Activated CD8-positive, alpha-beta T cell treated with anti-CD3 and anti-CD28 coated beads for 36 hours (primary cell): ENCODE measurements at regions not wholly inside any gene's neighbourhood (a gene's known extent, or its start where the extent isn't known, plus 50 kb on each side); places are given as distances from the start of the nearest gene placed in this dataset.

ENCODE experiments used
- ATAC-seq: fragments of 200-7000 bp; cut with Tn5 transposase; one replicate; pipeline ENCODE4 v1.10.0; 2021; ENCODE audit warnings: mild to moderate bottlenecking, moderate library complexity
- CTCF ChIA-PET: fragments of 350-600 bp; sonication (Branson Sonifier 250); formaldehyde crosslinking; loops from one replicate; lab custom pipeline; 2021; ENCODE audit warnings: antibody characterized with exemption; lab: Charles Lee
- POLR2A ChIA-PET: fragments of 350-600 bp; sonication (Branson Sonifier 250); formaldehyde crosslinking; loops from one replicate; lab custom pipeline; 2021; ENCODE audit warnings: antibody characterized with exemption; lab: Charles Lee
- DNase-seq: peaks from one replicate; pipeline ENCODE4 v3.0.0-alpha.2; 2020
- H3K27ac Mint-ChIP-seq: one replicate; pipeline ENCODE4 v1.8.0; 2021; ENCODE audit warnings: mild to moderate bottlenecking, mixed read lengths
- H3K27me3 Mint-ChIP-seq: one replicate; pipeline ENCODE4 v1.8.0; 2021; ENCODE audit warnings: mixed read lengths
- H3K36me3 Mint-ChIP-seq: one replicate; pipeline ENCODE4 v1.8.0; 2021; ENCODE audit warnings: low read depth, mixed read lengths
- H3K4me1 Mint-ChIP-seq: one replicate; pipeline ENCODE4 v1.8.0; 2021; ENCODE audit warnings: low read depth, mixed read lengths
- H3K4me3 Mint-ChIP-seq: one replicate; pipeline ENCODE4 v1.8.0; 2021; ENCODE audit warnings: mild to moderate bottlenecking, moderate library complexity, mixed read lengths
- H3K9me3 Mint-ChIP-seq: one replicate; pipeline ENCODE4 v1.8.0; 2021; ENCODE audit warnings: mixed read lengths
- CTCF ChIP-seq: fragments of 200-600 bp; IDR thresholded peaks from one replicate; pipeline ENCODE4 v1.8.0; 2022; ENCODE audit warnings: antibody characterized with exemption, mild to moderate bottlenecking
- intact Hi-C: fragments of 100-400 bp; cut with micrococcal nuclease; formaldehyde crosslinking; loops from one replicate; pipeline ENCODE4 v1.10.0; 2022

- Mint-ChIP-seq H3K4me3 (no peak overlapping the region), H3K4me1 (peaks cover 3% of the 10 kb centered on the region)
- no peak for TF ChIP-seq CTCF
Measured at GRCh38 chr4:175946472-175947116, 119.0 kb upstream of the WDR17 start.

DNA sequence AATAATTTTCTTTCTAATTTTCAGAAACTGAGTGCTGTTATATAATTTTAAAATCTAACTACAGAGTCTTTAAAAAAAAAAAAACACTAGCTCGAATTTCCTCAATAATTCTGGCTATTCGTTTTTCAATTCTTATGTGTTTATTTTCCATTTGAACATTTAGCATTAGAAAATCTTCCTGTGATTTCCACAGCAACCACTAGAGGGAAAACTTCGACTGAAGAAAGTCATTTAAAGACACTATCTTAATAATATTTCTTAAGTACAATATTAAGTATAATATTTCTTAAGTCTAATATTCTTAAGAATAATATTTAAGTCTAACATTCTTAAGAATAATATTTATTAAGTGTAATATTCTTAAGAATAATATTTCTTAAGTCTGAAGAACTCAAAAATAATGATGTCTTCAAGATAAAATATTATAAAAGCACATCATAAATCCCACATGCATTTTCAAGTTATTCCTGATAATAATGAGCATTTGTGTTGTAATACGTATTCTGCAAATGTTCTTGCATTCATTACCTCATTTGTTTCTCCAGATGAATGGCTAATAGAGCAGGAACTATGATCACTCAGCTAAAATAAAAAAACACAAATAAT lies 118.4 kb upstream of the WDR17 start:
- CTCF ChIA-PET: interaction anchor here (0.9 to 1.7 kb wide), 3 partner anchors 9 to 394 kb away, joined by 3 to 7 read pairs (median 3); no protein-coding TSS in a partner anchor
- ATAC-seq (no peak), DNase-seq (no peak)
- peaks cover 3% of the 10 kb centered on the region for H3K4me1 Mint-ChIP-seq
- no peak overlapping the region for H3K27ac Mint-ChIP-seq
- peak; percentile 58 for TF ChIP-seq CTCF
- peaks cover 5% of the 10 kb centered on the region for H3K27me3 Mint-ChIP-seq
- intact Hi-C loops: loop anchor here (5.0 kb wide), 1 partner anchor 395 kb away; no protein-coding TSS in a partner anchor
- H3K9me3 Mint-ChIP-seq: no peaks in the 10 kb centered on the region
- no peak overlapping the region for H3K4me3 Mint-ChIP-seq
- H3K36me3 Mint-ChIP-seq: no peaks in the 10 kb centered on the region
- POLR2A ChIA-PET: no interaction called here

More at GRCh38 chr4:175946472-175947116, 119.0 kb upstream of the WDR17 start:
- ATAC-seq: no peak
- CTCF ChIA-PET: interaction anchor here (1.7 kb wide), 1 partner anchor 9 kb away, joined by 7 read pairs; no protein-coding TSS in a partner anchor
- intact Hi-C loops: loop anchor here (5.0 kb wide), 1 partner anchor 396 kb away; no protein-coding TSS in a partner anchor
- Mint-ChIP-seq H3K36me3 (no peaks in the 10 kb centered on the region), H3K27ac (no peak overlapping the region), H3K9me3 (no peaks in the 10 kb centered on the region), H3K27me3 (peaks cover 5% of the 10 kb centered on the region)
- no peak for DNase-seq
- POLR2A ChIA-PET: no interaction called here

- no peak for TF ChIP-seq CTCF
- H3K36me3 Mint-ChIP-seq: no peaks in the 10 kb centered on the region
- H3K27ac Mint-ChIP-seq: no peak overlapping the region
- CTCF ChIA-PET: no interaction called here
- POLR2A ChIA-PET: no interaction called here
- DNase-seq: no peak
- no peaks in the 10 kb centered on the region for H3K4me1 Mint-ChIP-seq
- peaks cover 2% of the 10 kb centered on the region for H3K27me3 Mint-ChIP-seq
- H3K9me3 Mint-ChIP-seq: no peaks in the 10 kb centered on the region
- no peak for ATAC-seq
- intact Hi-C loops: no loop called here
- no peak overlapping the region for H3K4me3 Mint-ChIP-seq
Measured at GRCh38 chr4:175951794-175952193, 113.8 kb upstream of the WDR17 start.

- Mint-ChIP-seq H3K9me3 (no peaks in the 10 kb centered on the region), H3K36me3 (no peaks in the 10 kb centered on the region), H3K4me1 (no peaks in the 10 kb centered on the region), H3K4me3 (no peak overlapping the region), H3K27ac (no peak overlapping the region), H3K27me3 (peaks cover 2% of the 10 kb centered on the region)
- POLR2A ChIA-PET: no interaction called here
- no peak for DNase-seq
- TF ChIP-seq CTCF: no peak
- intact Hi-C loops: no loop called here
- ATAC-seq: no peak
- CTCF ChIA-PET: no interaction called here
Measured at GRCh38 chr4:175953116-175953515, 112.5 kb upstream of the WDR17 start.

DNA sequence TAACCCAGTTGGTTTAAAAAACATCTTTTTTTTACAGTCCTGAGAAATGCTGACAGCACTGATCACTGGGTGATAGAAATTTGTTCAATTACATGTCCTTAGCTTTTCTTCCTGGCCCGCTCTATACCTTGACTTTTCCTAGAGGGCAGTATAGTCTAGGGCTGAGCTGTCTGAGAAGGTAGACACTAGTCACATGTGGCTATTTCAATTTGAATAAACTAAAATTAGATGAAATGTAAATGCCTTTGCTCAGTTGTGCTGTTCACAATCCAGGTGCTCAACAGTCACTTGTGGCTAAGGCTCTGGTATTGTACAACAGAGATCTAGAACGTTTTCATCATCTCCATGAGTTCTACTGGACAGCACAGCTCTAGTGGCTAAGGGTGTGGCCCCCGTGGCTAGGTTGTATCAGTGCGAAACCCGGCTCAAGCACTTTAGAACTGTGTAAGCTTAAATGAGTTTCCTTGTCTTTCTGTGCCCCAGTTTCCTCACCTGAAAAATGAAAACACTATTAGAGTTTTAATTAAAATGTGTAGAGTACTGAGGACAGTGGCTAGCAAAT lies 111.6 kb upstream of the WDR17 start:
- no peak for TF ChIP-seq CTCF
- Mint-ChIP-seq H3K36me3 (no peaks in the 10 kb centered on the region), H3K27me3 (peaks cover 3% of the 10 kb centered on the region), H3K9me3 (no peaks in the 10 kb centered on the region), H3K4me1 (no peaks in the 10 kb centered on the region), H3K4me3 (no peak overlapping the region), H3K27ac (no peak overlapping the region)
- intact Hi-C loops: no loop called here
- ChIA-PET POLR2A (no interaction called here), CTCF (no interaction called here)
- no peak for ATAC-seq
- DNase-seq: no peak
